GM21423 (cell line): ENCODE measurements at regions not wholly inside any gene's neighbourhood (a gene's known extent, or its start where the extent isn't known, plus 50 kb on each side); places are given as distances from the start of the nearest gene placed in this dataset.
A peak's percentile ranks its signal among the peaks of the same experiment; 100 is the strongest.

Source experiments
- ATAC-seq: cut with Tn5 transposase; IDR thresholded peaks from one replicate; pipeline ENCODE4 v1.9.1; 2021; ENCODE audit warnings: mild to moderate bottlenecking, moderate library complexity; ENCODE audit not compliant: unreplicated experiment

DNA sequence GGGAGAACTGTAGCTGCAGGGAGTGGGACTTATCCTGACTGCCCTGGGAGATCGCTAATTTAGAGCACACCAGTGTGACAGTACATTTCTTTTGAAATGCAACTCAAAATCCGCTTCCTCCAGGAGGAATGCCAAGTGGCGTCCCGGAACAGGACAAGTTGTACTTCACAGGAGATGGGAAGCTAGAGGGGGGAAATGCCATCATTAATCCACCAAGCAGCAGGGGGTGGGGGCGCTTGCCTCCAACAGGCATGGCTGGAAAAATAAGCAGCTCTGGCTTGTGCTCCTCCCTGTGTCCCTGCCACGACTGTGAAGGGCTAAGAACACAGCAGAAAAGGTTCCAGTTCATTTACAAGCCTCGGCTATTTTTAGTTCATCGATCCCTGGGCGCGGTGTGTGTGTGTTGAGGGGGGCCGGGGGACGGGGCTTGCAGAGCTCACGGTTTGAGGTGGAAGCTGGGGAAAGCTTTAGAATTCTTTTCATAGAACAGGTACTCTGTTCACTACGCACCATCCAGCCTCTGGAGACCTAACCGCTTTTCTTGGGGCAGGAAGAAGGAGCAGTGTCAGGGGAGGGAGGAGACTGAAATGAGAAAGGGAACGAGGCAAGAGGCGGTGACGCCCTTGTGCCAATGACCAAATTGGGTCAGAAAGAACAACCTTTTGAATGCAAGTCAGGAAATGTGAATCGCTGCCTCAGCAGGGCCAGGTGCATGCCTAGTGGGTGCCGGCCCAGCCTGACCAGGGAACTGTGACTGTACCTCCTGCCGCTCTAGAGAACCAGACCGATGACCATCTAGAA is 51.8 kb upstream of the DGKG start:
- peak; percentile 74 for ATAC-seq

GRCh38 chr3:186411994-186412393 is 50.0 kb upstream of the DGKG start:
- ATAC-seq: no peak
